NCI-H2029 treated with DMSO at 0.1 percent for 48 hours (cell line): ENCODE measurements at regions not wholly inside any gene's neighbourhood (a gene's known extent, or its start where the extent isn't known, plus 50 kb on each side); places are given as distances from the start of the nearest gene placed in this dataset.

ENCODE experiments used
- DNase-seq: peaks from one replicate; lab custom pipeline; 2025; lab: John Stamatoyannopoulos, UW

- no peak for DNase-seq
Measured at GRCh38 chr3:23644099-23644498, 161.7 kb upstream of the UBE2E1 start.

GRCh38 chr3:23644676-23645075 lies 161.1 kb upstream of the UBE2E1 start:
- no peak for DNase-seq

- no peak for DNase-seq
Measured at GRCh38 chr3:23645533-23646183, 160.1 kb upstream of the UBE2E1 start.

DNA sequence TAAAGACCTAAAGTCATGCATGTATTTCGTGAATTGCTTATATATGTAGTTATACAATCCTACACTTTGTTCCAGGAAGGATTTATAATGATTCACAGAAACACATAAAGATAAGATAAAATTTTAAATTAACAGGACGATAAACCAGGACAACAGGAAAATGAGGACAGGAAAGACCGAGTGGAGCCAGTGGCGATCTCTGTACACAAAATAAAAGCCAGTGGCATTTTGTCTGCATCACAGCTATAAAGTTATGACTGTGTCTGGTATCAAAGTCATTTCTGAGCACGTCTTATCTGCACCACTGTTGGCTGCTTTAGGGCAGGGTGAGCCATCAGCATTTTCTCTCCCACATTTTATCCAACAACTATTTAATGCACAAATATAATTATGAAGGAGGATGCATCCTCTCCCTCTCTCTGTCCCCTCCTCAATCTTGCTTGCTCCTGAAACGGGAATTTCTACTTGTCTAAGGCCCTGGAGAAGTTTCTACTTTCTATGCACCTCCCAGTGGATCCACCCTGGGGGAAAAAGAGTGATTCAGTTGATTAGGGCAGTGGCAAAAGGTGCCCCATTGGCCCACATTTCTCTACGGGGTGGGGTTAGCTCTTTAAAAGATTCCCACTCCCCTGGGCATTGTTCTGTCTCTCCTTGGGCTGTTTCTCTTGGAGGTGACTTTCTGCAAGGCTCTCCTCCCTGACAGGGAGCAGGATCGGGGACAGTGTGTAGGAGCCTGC lies 159.4 kb upstream of the UBE2E1 start:
- DNase-seq: no peak

DNA sequence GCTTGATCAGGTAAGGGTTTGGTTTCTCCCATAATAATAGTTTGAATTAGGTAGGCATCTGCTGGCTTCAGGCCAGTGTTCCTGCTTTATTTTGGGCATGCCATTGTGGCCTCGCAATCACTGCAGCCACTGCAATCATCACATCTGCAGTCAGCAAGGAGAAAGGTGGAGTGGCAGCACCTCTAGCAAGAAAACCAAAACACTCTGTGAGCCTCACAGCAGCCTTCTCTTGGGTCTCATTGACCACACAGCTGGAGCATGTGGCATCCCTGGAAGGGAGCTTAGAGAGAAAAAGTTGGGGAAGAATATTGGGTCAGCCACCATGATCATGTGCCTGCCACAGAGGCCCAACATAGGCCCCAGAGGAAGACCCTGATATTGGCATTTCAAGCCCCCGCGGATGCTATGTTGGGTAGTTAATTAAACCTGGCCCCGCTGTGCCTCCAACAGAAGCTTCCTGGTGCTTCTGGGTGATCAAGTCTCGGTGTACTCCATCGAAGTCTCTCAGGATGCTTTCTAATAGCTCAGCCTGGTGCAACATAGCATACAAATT lies 158.0 kb upstream of the UBE2E1 start:
- no peak for DNase-seq

GRCh38 chr3:23648326-23648995 lies 157.3 kb upstream of the UBE2E1 start:
- DNase-seq: no peak

DNA sequence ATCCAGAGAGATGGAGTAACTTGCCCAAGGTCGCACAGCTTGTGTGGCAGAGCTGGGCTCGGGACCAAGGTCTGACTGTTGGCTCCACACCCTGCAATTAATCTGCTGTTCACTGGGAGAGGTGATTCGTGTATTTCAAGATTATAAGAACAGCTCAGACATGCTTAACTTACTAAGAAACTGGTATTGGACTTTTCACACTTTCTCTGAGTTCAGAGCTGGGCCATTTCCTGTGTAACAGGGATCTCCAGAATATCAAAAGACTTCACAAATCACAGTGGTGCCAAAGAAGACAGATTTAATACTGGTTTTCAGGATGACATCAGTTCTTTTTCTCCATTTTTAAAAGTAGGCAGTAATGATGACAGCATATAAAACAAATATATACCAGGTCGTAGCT lies 156.8 kb upstream of the UBE2E1 start:
- no peak for DNase-seq

GRCh38 chr3:23649448-23649847 lies 156.3 kb upstream of the UBE2E1 start:
- DNase-seq: no peak

- no peak for DNase-seq
Measured at GRCh38 chr3:23650371-23651140, 155.2 kb upstream of the UBE2E1 start.

GRCh38 chr3:23653647-23654525 lies 151.9 kb upstream of the UBE2E1 start:
- DNase-seq: no peak

- no peak for DNase-seq
Measured at GRCh38 chr3:23654571-23654970, 151.2 kb upstream of the UBE2E1 start.

DNA sequence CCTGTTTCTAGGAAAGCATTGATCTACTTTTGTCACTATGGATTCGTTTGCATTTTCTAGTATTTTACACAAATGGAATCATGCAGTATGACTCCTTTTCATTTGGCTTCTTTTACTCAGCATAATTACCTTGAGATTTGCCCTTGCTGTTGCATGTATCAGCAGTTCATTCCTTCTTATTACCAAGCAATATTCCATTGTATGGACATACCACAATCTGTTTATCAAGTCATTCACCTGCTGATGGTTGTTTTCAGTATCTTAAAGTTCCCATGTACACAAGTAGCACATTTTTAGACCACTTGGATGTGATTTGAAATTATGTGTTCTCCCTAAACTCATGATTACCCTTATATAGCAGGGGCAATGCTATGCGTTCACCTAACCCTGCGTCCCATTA lies 150.0 kb upstream of the UBE2E1 start:
- DNase-seq: no peak

DNA sequence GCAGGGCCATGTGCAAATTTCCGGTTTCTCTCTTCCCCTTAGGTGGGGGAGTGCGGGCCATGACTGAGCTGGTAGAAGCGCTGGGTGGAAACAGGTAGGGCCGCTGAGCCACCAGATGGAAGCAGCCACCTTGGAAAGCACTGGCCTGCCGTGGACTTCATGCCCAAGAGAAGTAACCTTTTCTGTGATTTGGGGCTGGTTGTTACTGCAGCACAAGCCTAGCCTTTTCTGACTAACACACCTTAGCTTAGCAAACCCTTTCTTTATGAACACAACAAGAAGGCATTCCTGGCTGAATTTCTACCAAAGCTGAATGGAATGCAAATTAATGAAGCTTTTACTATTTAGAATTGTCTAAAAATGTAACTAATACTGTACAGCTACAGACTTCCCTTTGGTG lies 149.6 kb upstream of the UBE2E1 start:
- no peak for DNase-seq

DNA sequence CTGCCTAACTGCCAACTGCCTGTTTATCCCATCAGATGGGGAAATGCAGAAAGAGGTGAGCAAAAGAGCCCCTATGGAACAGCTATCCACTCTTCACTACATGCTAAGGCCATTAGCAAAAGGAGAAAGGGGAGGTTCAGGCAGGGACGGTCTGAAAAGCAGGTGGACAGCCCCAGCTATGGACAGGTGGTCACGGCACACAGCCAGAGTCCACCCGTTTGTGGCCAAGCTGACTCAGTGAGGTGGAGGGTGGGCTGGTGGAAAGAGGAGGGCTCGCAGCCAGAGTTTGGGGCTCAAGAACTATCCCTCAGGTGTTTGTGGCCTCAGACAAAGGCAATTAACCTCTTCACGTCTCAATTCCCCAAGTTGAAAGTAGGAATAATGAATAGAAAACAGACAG lies 148.9 kb upstream of the UBE2E1 start:
- no peak for DNase-seq

DNA sequence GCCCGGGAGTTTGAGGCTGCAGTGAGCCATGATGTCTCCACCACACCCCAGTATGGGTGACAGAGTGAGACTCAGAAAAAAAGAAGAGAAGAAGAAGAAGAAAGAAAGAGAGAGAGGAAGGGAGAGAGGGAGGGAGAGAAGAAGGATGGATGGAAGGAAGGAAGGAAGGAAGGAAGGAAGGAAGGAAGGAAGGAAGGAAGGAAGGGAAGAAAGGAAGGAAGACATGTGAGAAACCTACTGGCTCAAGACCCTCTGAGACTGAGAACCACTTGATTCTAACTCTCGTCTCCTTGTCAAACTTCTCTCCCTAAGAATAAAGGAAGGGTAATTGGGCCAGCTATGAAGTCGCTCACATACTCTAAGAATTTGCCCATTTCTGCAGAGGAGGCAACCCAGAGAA lies 148.1 kb upstream of the UBE2E1 start:
- no peak for DNase-seq

GRCh38 chr3:23659274-23659673 lies 146.5 kb upstream of the UBE2E1 start:
- no peak for DNase-seq

DNA sequence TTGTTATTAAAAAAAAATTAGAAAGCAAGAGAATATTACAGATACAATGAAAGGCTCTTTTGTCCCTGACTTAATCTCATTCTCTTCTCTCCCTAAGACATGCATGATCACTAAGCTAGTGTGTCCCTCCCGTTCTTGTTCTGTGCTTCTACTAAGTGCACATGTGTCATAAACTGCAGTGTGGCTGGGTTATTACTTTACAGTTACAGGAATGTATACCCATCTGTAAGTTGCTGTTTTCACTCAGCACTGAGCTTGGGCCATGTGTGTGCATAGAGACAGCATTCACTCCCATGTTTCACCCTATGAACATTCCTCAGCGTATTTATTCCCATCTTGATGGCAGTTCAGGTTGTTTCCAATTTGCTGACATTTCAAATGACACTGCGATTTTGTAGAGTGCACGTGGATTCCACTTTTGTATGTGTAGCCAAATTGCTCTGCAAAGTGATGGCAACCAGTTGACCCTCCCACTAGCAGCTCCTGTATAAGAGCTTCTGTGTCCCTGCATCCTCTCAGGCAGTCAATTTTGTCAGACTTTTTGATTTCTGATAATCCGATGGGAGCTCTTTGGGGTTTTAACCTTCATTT lies 145.8 kb upstream of the UBE2E1 start:
- DNase-seq: no peak

GRCh38 chr3:23662079-23662617 lies 143.6 kb upstream of the UBE2E1 start:
- no peak for DNase-seq

DNA sequence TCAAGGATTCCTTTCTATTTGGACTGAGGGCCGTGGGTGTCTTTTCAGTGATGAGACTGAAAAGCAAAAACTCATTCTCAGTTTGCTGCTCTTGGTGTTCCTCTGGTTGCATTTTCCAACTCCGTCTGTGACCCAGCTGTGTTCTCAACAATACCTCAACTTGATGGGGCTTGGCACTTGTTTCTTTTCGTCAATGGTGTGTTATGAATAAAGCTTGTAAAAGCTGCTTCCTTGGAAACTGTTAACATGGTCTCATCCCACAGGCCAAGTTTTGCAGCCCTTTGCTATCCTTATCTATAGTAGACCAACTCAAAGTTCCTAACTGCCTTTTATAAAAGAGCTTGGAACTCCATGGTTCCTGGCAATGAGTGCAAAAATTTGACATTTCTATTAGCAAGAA lies 142.5 kb upstream of the UBE2E1 start:
- DNase-seq: no peak

DNA sequence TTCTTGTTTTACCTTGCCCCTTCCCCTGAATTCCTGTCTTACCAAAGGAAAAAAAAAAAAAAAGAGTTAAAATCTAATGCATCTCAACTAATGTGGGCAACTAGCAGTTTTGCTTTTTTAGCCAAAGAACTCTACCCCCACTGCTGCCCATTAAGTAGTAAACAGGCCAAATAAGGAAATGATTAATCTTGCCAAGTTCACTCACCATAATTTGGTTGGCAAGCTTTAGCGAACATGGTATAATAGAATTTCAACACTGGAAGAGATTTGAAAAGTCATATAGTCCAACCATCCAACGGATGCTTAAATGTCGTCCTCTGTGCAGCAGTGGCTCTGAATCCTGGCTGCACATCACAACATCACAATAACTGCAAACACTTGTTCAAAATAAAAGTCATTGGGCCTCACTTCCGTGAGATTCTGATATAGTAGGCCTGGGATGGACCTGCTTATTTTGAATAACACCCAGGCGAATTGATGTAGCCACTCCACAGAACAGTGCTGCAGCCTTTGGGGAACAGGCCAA lies 142.0 kb upstream of the UBE2E1 start:
- DNase-seq: no peak
